Tibial artery (tissue), 4 donors: ENCODE measurements at regions not wholly inside any gene's neighbourhood (a gene's known extent, or its start where the extent isn't known, plus 50 kb on each side); places are given as distances from the start of the nearest gene placed in this dataset.

ENCODE experiments used
- DNase-seq, 2 donors: peaks; one replicate each; pipeline ENCODE4 v3.0.0-alpha.2; 2019
- H3K27ac ChIP-seq, 2 donors: fragments of 200-600 bp; sonication (generic) in 1 of 2; 1 replicate in 1 of 2; 2 replicates in 1 of 2; pipeline ENCODE4 v1.5.1; 2018 to 2019; ENCODE audit warnings: mild to moderate bottlenecking in 1 of 2
- H3K27me3 ChIP-seq, 2 donors: fragments of 200-600 bp; sonication (generic) in 1 of 2; one replicate each; pipeline versions ENCODE4 v1.5.1 to v1.6.0; 2016 to 2019
- H3K36me3 ChIP-seq, 3 donors: fragments of 200-600 bp; sonication (generic) in 2 of 3; one replicate each; pipeline ENCODE4 v1.5.1; 2016 to 2019; ENCODE audit warnings: mild to moderate bottlenecking in 2 of 3
- H3K4me1 ChIP-seq, 4 donors: fragments of 200-600 bp; sonication (generic) in 2 of 4; 1 replicate in 3 of 4; 2 replicates in 1 of 4; pipeline ENCODE4 v1.5.1; 2016 to 2019
- H3K4me3 ChIP-seq, 2 donors: fragments of 200-600 bp; sonication (generic) in 1 of 2; 1 replicate in 1 of 2; 2 replicates in 1 of 2; pipeline ENCODE4 v1.5.1; 2018 to 2019; ENCODE audit warnings: mild to moderate bottlenecking in 2 of 2
- H3K9me3 ChIP-seq, 3 donors: fragments of 200-600 bp; sonication (generic) in 1 of 3; one replicate each; pipeline ENCODE4 v1.5.1; 2016 to 2019
- CTCF ChIP-seq, 2 experiments: fragments of 200-600 bp in 1 of 2; fragments of 450-650 bp in 1 of 2; IDR thresholded peaks; one replicate each; pipeline ENCODE4 v1.5.1; 2017 to 2019; ENCODE audit warnings: antibody characterized with exemption in 2 of 2, mild to moderate bottlenecking in 1 of 2, moderate library complexity in 1 of 2
- intact Hi-C: fragments of 100-400 bp; cut with DNase I; formaldehyde crosslinking; loops from one replicate; pipeline ENCODE4 v1.15.0; 2023; ENCODE audit warnings: low total_unique reads

GRCh38 chr11:86740628-86741483, 59.5 kb upstream of the PRSS23 start:
- peak; percentile 70 to 86 for DNase-seq

GRCh38 chr11:86738568-86738967, 61.8 kb upstream of the PRSS23 start:
- no peak overlapping the region for H3K4me3 ChIP-seq
- DNase-seq = no peak
- peak overlapping the region in 1 of 2 donors; percentile 28 for H3K27ac ChIP-seq
- no peaks in the 10 kb centered on the region for H3K9me3 ChIP-seq
- peaks cover 0 to 69% (median 48%) of the 10 kb centered on the region in 4 donors for H3K4me1 ChIP-seq
- H3K27me3 ChIP-seq = no peaks in the 10 kb centered on the region
- H3K36me3 ChIP-seq = no peaks in the 10 kb centered on the region
- TF ChIP-seq CTCF (IDR thresholded peaks at IDR 0.05) = no peak
- intact Hi-C loops = no loop called here

More at GRCh38 chr11:86740628-86741483, 59.5 kb upstream of the PRSS23 start:
- Histone ChIP-seq H3K9me3 (no peaks in the 10 kb centered on the region), H3K36me3 (no peaks in the 10 kb centered on the region), H3K27ac (peak overlapping the region; percentile 86), H3K4me3 (no peak overlapping the region), H3K27me3 (no peaks in the 10 kb centered on the region), H3K4me1 (peaks cover 0 to 74% (median 53%) of the 10 kb centered on the region in 4 donors)
- intact Hi-C loops = loop anchor here (5.0 to 10.0 kb wide), 2 partner anchors 56 to 66 kb away; partner anchors contain the start of gene ME3
- no peak for TF ChIP-seq CTCF (IDR thresholded peaks at IDR 0.05)

GRCh38 chr11:86737737-86738136, 62.6 kb upstream of the PRSS23 start:
- TF ChIP-seq CTCF (IDR thresholded peaks at IDR 0.05) = no peak
- Histone ChIP-seq H3K9me3 (no peaks in the 10 kb centered on the region), H3K4me1 (peaks cover 0 to 60% (median 41%) of the 10 kb centered on the region in 4 donors), H3K27ac (peak overlapping the region in 1 of 2 donors; percentile 28), H3K36me3 (no peaks in the 10 kb centered on the region), H3K27me3 (no peaks in the 10 kb centered on the region), H3K4me3 (no peak overlapping the region)
- no peak for DNase-seq
- intact Hi-C loops = no loop called here

GRCh38 chr11:86737230-86737629, 63.1 kb upstream of the PRSS23 start:
- TF ChIP-seq CTCF (IDR thresholded peaks at IDR 0.05) = no peak
- intact Hi-C loops = no loop called here
- peaks cover 0 to 55% (median 36%) of the 10 kb centered on the region in 4 donors for H3K4me1 ChIP-seq

GRCh38 chr11:86736291-86737143, 63.8 kb upstream of the PRSS23 start:
- Histone ChIP-seq H3K27ac (peak overlapping the region in 1 of 2 donors; percentile 28), H3K27me3 (no peaks in the 10 kb centered on the region), H3K9me3 (no peaks in the 10 kb centered on the region), H3K36me3 (no peaks in the 10 kb centered on the region), H3K4me1 (peaks cover 0 to 48% (median 28%) of the 10 kb centered on the region in 4 donors), H3K4me3 (no peak overlapping the region)
- no peak for DNase-seq
- TF ChIP-seq CTCF (IDR thresholded peaks at IDR 0.05) = no peak
- intact Hi-C loops = no loop called here

More at GRCh38 chr11:86737230-86737629, 63.1 kb upstream of the PRSS23 start:
- Histone ChIP-seq H3K9me3 (no peaks in the 10 kb centered on the region), H3K4me3 (no peak overlapping the region), H3K36me3 (no peaks in the 10 kb centered on the region), H3K27me3 (no peaks in the 10 kb centered on the region), H3K27ac (peak overlapping the region in 1 of 2 donors; percentile 28)
- no peak for DNase-seq
